ENCODE measurements at regions not wholly inside any gene's neighbourhood (a gene's known extent, or its start where the extent isn't known, plus 50 kb on each side); places are given as distances from the start of the nearest gene placed in this dataset.

DNA sequence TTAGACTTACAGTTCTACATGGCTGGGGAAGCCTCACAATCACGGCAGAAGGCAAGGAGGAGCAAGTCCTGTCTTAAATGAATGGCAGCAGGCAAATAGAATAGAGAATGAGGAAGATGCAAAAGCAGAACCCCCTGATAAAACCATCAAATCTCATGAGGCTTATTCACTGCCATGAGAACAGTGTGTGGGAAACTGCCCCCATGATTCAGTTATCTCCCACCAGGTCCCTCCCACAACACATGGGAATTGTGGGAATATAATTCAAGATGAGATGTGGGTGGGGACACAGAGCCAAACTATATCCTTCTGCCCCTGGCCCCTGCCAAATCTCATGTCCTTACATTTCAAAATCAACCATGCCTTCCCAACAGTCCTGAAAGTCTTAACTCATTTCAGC lies 367.1 kb downstream of the MED10 start:
- intact Hi-C loops (cut with micrococcal nuclease; ENCODE audit: unreplicated experiment): no loop called here
- Histone ChIP-seq H3K27me3 (replicated peaks; ENCODE audit: insufficient read depth, low read depth, low read length, poor library complexity) (peaks cover 3% of the 10 kb centered on the region), H3K36me3 (ENCODE audit: insufficient read depth, low read length, poor library complexity, severe bottlenecking) (no peaks in the 10 kb centered on the region), H3K27ac (ENCODE audit: low read depth, low read length, poor library complexity, severe bottlenecking) (no peak overlapping the region), H3K9me3 (ENCODE audit: low read depth, low read length, poor library complexity, severe bottlenecking) (no peaks in the 10 kb centered on the region), H3K4me1 (ENCODE audit: insufficient read depth, low read length, poor library complexity, severe bottlenecking) (no peaks in the 10 kb centered on the region), H3K4me3 (ENCODE audit: low read depth, low read length, poor library complexity, severe bottlenecking) (no peak overlapping the region)
- no TSS peak for BruUV-seq (replicated peaks)
- POLR2A ChIA-PET (ENCODE audit: low non-redundant PET): no interaction called here
- CTCF ChIA-PET: no interaction called here
- TF ChIP-seq EZH2 (IDR thresholded peaks at IDR 0.05; ENCODE audit: borderline replicate concordance, low read depth, low read length, poor library complexity, severe bottlenecking): no peak
- TF ChIP-seq, protein P1, sequence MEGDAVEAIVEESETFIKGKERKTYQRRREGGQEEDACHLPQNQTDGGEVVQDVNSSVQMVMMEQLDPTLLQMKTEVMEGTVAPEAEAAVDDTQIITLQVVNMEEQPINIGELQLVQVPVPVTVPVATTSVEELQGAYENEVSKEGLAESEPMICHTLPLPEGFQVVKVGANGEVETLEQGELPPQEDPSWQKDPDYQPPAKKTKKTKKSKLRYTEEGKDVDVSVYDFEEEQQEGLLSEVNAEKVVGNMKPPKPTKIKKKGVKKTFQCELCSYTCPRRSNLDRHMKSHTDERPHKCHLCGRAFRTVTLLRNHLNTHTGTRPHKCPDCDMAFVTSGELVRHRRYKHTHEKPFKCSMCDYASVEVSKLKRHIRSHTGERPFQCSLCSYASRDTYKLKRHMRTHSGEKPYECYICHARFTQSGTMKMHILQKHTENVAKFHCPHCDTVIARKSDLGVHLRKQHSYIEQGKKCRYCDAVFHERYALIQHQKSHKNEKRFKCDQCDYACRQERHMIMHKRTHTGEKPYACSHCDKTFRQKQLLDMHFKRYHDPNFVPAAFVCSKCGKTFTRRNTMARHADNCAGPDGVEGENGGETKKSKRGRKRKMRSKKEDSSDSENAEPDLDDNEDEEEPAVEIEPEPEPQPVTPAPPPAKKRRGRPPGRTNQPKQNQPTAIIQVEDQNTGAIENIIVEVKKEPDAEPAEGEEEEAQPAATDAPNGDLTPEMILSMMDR (conservative IDR thresholded peaks at IDR 0.05; ENCODE audit: low read depth, low read length): no peak
- no peak for DNase-seq (ENCODE audit: low spot score)

DNA sequence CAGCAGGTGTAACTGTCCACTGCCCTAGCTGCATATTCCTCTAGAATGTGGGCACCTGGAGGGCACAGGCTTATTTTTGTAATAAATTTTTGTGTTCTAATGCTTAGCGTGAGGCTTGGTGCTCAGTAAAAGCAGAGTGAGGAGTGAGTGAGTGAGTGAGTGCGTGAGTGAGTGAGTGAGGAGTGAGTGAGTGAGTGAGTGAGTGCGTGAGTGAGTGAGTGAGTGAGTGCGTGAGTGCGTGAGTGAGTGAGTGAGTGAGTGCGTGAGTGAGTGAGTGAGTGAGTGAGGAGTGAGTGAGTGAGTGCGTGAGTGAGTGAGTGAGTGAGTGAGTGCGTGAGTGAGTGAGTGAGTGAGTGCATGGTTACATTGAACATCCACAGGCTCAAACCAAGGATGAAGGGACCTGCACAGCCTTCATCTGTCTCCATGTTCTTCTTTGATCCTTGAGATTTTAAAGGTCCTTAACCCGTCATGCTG lies 371.5 kb downstream of the MED10 start:
- ChIA-PET POLR2A (ENCODE audit: low non-redundant PET) (no interaction called here), CTCF (no interaction called here)
- Histone ChIP-seq H3K9me3 (ENCODE audit: low read depth, low read length, poor library complexity, severe bottlenecking) (no peaks in the 10 kb centered on the region), H3K4me1 (ENCODE audit: insufficient read depth, low read length, poor library complexity, severe bottlenecking) (no peaks in the 10 kb centered on the region), H3K27ac (ENCODE audit: low read depth, low read length, poor library complexity, severe bottlenecking) (no peak overlapping the region), H3K4me3 (ENCODE audit: low read depth, low read length, poor library complexity, severe bottlenecking) (no peak overlapping the region), H3K27me3 (replicated peaks; ENCODE audit: insufficient read depth, low read depth, low read length, poor library complexity) (peaks cover 5% of the 10 kb centered on the region), H3K36me3 (ENCODE audit: insufficient read depth, low read length, poor library complexity, severe bottlenecking) (no peaks in the 10 kb centered on the region)
- no TSS peak for BruUV-seq (replicated peaks)
- DNase-seq (ENCODE audit: low spot score): no peak
- intact Hi-C loops (cut with micrococcal nuclease; ENCODE audit: unreplicated experiment): no loop called here
- TF ChIP-seq, protein P1 (conservative IDR thresholded peaks at IDR 0.05; ENCODE audit: low read depth, low read length): no peak
- TF ChIP-seq EZH2 (IDR thresholded peaks at IDR 0.05; ENCODE audit: borderline replicate concordance, low read depth, low read length, poor library complexity, severe bottlenecking): no peak

DNA sequence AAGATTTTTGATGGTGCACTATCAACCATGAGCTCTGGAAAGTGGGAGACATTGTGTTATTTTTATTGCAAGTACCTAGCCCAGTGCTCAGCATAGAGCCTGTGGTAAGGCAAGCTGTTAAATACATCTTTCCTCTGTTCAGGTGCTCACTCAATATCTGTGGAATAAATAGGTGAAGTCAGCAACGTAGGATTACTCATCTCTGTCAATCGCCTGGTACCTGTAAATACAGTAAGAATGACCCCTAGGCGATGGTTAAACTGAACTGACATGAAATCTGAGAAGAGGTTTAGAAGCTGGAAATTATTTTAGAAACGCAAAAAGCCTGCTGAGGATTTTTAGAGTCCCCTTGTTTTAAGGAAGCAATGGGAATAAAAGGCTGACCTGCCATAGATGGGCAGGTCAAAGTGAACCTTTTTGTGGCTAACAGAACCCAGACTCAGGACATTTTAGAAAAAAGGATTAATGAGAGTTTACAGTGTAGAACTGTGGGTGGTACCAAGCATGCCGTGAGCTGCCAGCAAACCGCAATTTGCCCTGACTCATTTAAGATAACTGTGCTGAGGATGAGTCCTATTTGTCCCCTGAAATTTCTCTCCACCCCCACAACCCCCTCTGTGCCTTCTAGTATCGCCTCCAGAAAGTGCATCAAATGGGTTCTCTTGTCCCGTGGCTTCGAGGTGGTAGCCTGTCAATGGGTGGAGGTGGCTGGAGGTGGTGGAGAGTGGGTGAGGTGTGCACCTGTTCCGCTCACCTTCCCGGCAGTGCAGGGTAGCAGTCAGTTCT lies 375.1 kb downstream of the MED10 start:
- DNase-seq (ENCODE audit: low spot score): no peak
- Histone ChIP-seq H3K4me3 (ENCODE audit: low read depth, low read length, poor library complexity, severe bottlenecking) (no peak overlapping the region), H3K36me3 (ENCODE audit: insufficient read depth, low read length, poor library complexity, severe bottlenecking) (no peaks in the 10 kb centered on the region), H3K9me3 (ENCODE audit: low read depth, low read length, poor library complexity, severe bottlenecking) (no peaks in the 10 kb centered on the region), H3K27me3 (replicated peaks; ENCODE audit: insufficient read depth, low read depth, low read length, poor library complexity) (peaks cover 2% of the 10 kb centered on the region), H3K4me1 (ENCODE audit: insufficient read depth, low read length, poor library complexity, severe bottlenecking) (no peaks in the 10 kb centered on the region), H3K27ac (ENCODE audit: low read depth, low read length, poor library complexity, severe bottlenecking) (no peak overlapping the region)
- no peak for TF ChIP-seq EZH2 (IDR thresholded peaks at IDR 0.05; ENCODE audit: borderline replicate concordance, low read depth, low read length, poor library complexity, severe bottlenecking)
- ChIA-PET POLR2A (ENCODE audit: low non-redundant PET) (no interaction called here), CTCF (no interaction called here)
- BruUV-seq (replicated peaks): no TSS peak
- intact Hi-C loops (cut with micrococcal nuclease; ENCODE audit: unreplicated experiment): no loop called here

DNA sequence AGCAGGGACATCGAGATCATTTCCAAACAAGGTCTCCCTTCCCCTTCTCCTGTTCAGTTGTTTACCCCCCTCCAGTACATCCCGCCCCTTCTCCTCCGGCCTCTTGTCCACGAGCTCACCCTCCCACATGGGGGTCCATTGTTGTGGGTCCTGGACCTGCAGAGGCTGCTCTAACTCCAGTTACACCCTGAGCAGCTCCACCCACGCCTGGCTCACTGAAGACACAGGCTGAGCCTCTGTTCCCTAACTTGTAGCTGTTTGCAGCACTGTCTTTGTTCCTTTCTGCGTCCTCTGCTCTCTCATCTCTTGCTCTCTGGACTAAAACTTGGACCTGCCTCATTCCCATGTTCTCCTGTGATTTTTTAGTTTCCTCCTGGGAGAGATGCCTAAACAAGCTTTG lies 377.5 kb downstream of the MED10 start:
- POLR2A ChIA-PET (ENCODE audit: low non-redundant PET): no interaction called here
- H3K36me3 ChIP-seq (ENCODE audit: insufficient read depth, low read length, poor library complexity, severe bottlenecking): no peaks in the 10 kb centered on the region
- no peaks in the 10 kb centered on the region for H3K9me3 ChIP-seq (ENCODE audit: low read depth, low read length, poor library complexity, severe bottlenecking)
- no peak overlapping the region for H3K27ac ChIP-seq (ENCODE audit: low read depth, low read length, poor library complexity, severe bottlenecking)
- CTCF ChIA-PET: no interaction called here
- DNase-seq (ENCODE audit: low spot score): no peak
- H3K27me3 ChIP-seq (replicated peaks; ENCODE audit: insufficient read depth, low read depth, low read length, poor library complexity): peaks cover 2% of the 10 kb centered on the region
- no peak overlapping the region for H3K4me3 ChIP-seq (ENCODE audit: low read depth, low read length, poor library complexity, severe bottlenecking)
- intact Hi-C loops (cut with micrococcal nuclease; ENCODE audit: unreplicated experiment): no loop called here
- no peak for TF ChIP-seq EZH2 (IDR thresholded peaks at IDR 0.05; ENCODE audit: borderline replicate concordance, low read depth, low read length, poor library complexity, severe bottlenecking)
- TF ChIP-seq, protein P1 (conservative IDR thresholded peaks at IDR 0.05; ENCODE audit: low read depth, low read length): no peak
- no TSS peak for BruUV-seq (replicated peaks)
- H3K4me1 ChIP-seq (ENCODE audit: insufficient read depth, low read length, poor library complexity, severe bottlenecking): no peaks in the 10 kb centered on the region
